NCI-H1092 treated with DMSO at 0.1 percent for 48 hours (cell line): ENCODE measurements at regions not wholly inside any gene's neighbourhood (a gene's known extent, or its start where the extent isn't known, plus 50 kb on each side); places are given as distances from the start of the nearest gene placed in this dataset.

Experiments used
- DNase-seq: peaks from one replicate; lab custom pipeline; 2025; lab: John Stamatoyannopoulos, UW

- DNase-seq, result no peak
Measured at GRCh38 chr11:26243426-26243825, 88.5 kb upstream of the ANO3 start.

GRCh38 chr11:26244207-26244606, 87.7 kb upstream of the ANO3 start:
- DNase-seq, result no peak

- DNase-seq, result no peak
Measured at GRCh38 chr11:26245046-26245445, 86.9 kb upstream of the ANO3 start.

- DNase-seq, result no peak
Measured at GRCh38 chr11:26247340-26247739, 84.6 kb upstream of the ANO3 start.

GRCh38 chr11:26248661-26249060, 83.3 kb upstream of the ANO3 start:
- no peak for DNase-seq

- no peak for DNase-seq
Measured at GRCh38 chr11:26254378-26254777, 77.6 kb upstream of the ANO3 start.

GRCh38 chr11:26263769-26264168, 68.2 kb upstream of the ANO3 start:
- no peak for DNase-seq

GRCh38 chr11:26264266-26264665, 67.7 kb upstream of the ANO3 start:
- no peak for DNase-seq

- DNase-seq, result no peak
Measured at GRCh38 chr11:26268980-26269660, 62.8 kb upstream of the ANO3 start.

- no peak for DNase-seq
Measured at GRCh38 chr11:26271666-26272065, 60.3 kb upstream of the ANO3 start.

- peak; percentile 11 for DNase-seq
Measured at GRCh38 chr11:26276798-26277424, 55.0 kb upstream of the ANO3 start.

GRCh38 chr11:26278354-26278753, 53.6 kb upstream of the ANO3 start:
- DNase-seq, result no peak
